ENCODE measurements at regions not wholly inside any gene's neighbourhood (a gene's known extent, or its start where the extent isn't known, plus 50 kb on each side); places are given as distances from the start of the nearest gene placed in this dataset.

GRCh38 chr11:109858152-109858551 is 235.0 kb upstream of the ZC3H12C start:
- no peaks in the 10 kb centered on the region for H3F3A ChIP-seq (replicated peaks; ENCODE audit: insufficient read depth)
- CTCF ChIA-PET = no interaction called here
- H2AFZ ChIP-seq (ENCODE audit: low read depth) = no peak overlapping the region
- no peak overlapping the region for H3K4me3 ChIP-seq (ENCODE audit: low read depth in 2 of 2, low read length in 1 of 2)
- H3K9ac ChIP-seq = no peak overlapping the region
- POLR2A ChIA-PET = no interaction called here
- no peaks in the 10 kb centered on the region for H4K20me1 ChIP-seq (ENCODE audit: insufficient read depth)
- 79% methylated on average over 4 of the region's 4 CpGs for WGBS (ENCODE audit: low lambda C conversion rate)
- H3K4me1 ChIP-seq (ENCODE audit: control insufficient read depth in 1 of 2, insufficient read depth in 2 of 2, low read depth in 1 of 2, low read length in 1 of 2) = no peaks in the 10 kb centered on the region
- H3K9me2 ChIP-seq = no peaks in the 10 kb centered on the region
- H3K79me2 ChIP-seq (ENCODE audit: insufficient read depth) = no peaks in the 10 kb centered on the region
- no peak overlapping the region for H3K27ac ChIP-seq (ENCODE audit: low read depth in 2 of 2, low read length in 1 of 2)
- no peak for DNase-seq
- H3K36me3 ChIP-seq (replicated peaks in 1 of 2; ENCODE audit: control insufficient read depth in 1 of 2, insufficient read depth in 2 of 2, low read length in 1 of 2) = no peaks in the 10 kb centered on the region
- H3K27me3 ChIP-seq (ENCODE audit: insufficient read depth) = no peaks in the 10 kb centered on the region
- no peak overlapping the region for H3K4me2 ChIP-seq
- TF ChIP-seq SIN3A (IDR thresholded peaks at IDR 0.05; ENCODE audit: borderline replicate concordance, low read depth, low read length) (no peak), GATA2 (CRISPR knock-in tag; IDR thresholded peaks at IDR 0.05) (no peak), MEF2A (IDR thresholded peaks at IDR 0.05; ENCODE audit: borderline replicate concordance, low read depth) (no peak), CHD2 (IDR thresholded peaks at IDR 0.05; ENCODE audit: low read length, partially characterized antibody) (no peak)
- H3K9me3 ChIP-seq = no peaks in the 10 kb centered on the region

- H3K4me3 ChIP-seq (ENCODE audit: low read depth in 2 of 2, low read length in 1 of 2) = no peak overlapping the region
- WGBS (ENCODE audit: low lambda C conversion rate) = 39% methylated on average over 4 of the region's 4 CpGs
- no peak overlapping the region for H3K4me2 ChIP-seq
- H3F3A ChIP-seq (replicated peaks; ENCODE audit: insufficient read depth) = no peaks in the 10 kb centered on the region
- ChIA-PET POLR2A (no interaction called here), CTCF (no interaction called here)
- H3K36me3 ChIP-seq (replicated peaks in 1 of 2; ENCODE audit: control insufficient read depth in 1 of 2, insufficient read depth in 2 of 2, low read length in 1 of 2) = no peaks in the 10 kb centered on the region
- H2AFZ ChIP-seq (ENCODE audit: low read depth) = no peak overlapping the region
- peak overlapping the region in 1 of 2 experiments; percentile 13; a peak in 2 of 4 replicates for H3K27ac ChIP-seq (ENCODE audit: low read depth in 2 of 2, low read length in 1 of 2)
- no peaks in the 10 kb centered on the region for H3K9me2 ChIP-seq
- DNase-seq = no peak
- H4K20me1 ChIP-seq (ENCODE audit: insufficient read depth) = no peaks in the 10 kb centered on the region
- H3K4me1 ChIP-seq (ENCODE audit: control insufficient read depth in 1 of 2, insufficient read depth in 2 of 2, low read depth in 1 of 2, low read length in 1 of 2) = peaks cover 0 to 5% of the 10 kb centered on the region in 2 experiments; a peak in 1 of 4 replicates
- TF ChIP-seq RXRA (IDR thresholded peaks at IDR 0.05; ENCODE audit: borderline replicate concordance, low read depth) = no peak
- no peak for TF ChIP-seq JUND (IDR thresholded peaks at IDR 0.05)
- peak; percentile 27; the same call in 1 of the 2 replicates for TF ChIP-seq FOSL2 (IDR thresholded peaks at IDR 0.05; ENCODE audit: borderline replicate concordance, low read depth)
- no peak for TF ChIP-seq IRF3 (IDR thresholded peaks at IDR 0.05; ENCODE audit: low read depth, low read length)
- 0 out of 2 replicates have a peak, but pooled peaks have one; percentile 27 for TF ChIP-seq PBX3 (IDR thresholded peaks at IDR 0.05)
- H3K27me3 ChIP-seq (ENCODE audit: insufficient read depth) = no peaks in the 10 kb centered on the region
- H3K79me2 ChIP-seq (ENCODE audit: insufficient read depth) = no peaks in the 10 kb centered on the region
- no peaks in the 10 kb centered on the region for H3K9me3 ChIP-seq
- H3K9ac ChIP-seq = no peak overlapping the region
These were observed 234.0 kb upstream of the ZC3H12C start for GRCh38 chr11:109859045-109859724.

GRCh38 chr11:109862835-109863234 is 230.4 kb upstream of the ZC3H12C start:
- Histone ChIP-seq H3K27me3 (ENCODE audit: insufficient read depth) (no peaks in the 10 kb centered on the region), H3F3A (replicated peaks; ENCODE audit: insufficient read depth) (no peaks in the 10 kb centered on the region), H3K27ac (ENCODE audit: low read depth in 2 of 2, low read length in 1 of 2) (no peak overlapping the region), H3K4me2 (no peak overlapping the region), H3K9me2 (no peaks in the 10 kb centered on the region), H3K79me2 (ENCODE audit: insufficient read depth) (no peaks in the 10 kb centered on the region), H3K36me3 (replicated peaks in 1 of 2; ENCODE audit: control insufficient read depth in 1 of 2, insufficient read depth in 2 of 2, low read length in 1 of 2) (no peaks in the 10 kb centered on the region), H4K20me1 (ENCODE audit: insufficient read depth) (no peaks in the 10 kb centered on the region), H3K4me1 (ENCODE audit: control insufficient read depth in 1 of 2, insufficient read depth in 2 of 2, low read depth in 1 of 2, low read length in 1 of 2) (peaks cover 0 to 11% of the 10 kb centered on the region in 2 experiments; a peak in 1 of 4 replicates), H3K9ac (no peak overlapping the region), H3K4me3 (ENCODE audit: low read depth in 2 of 2, low read length in 1 of 2) (no peak overlapping the region), H3K9me3 (no peaks in the 10 kb centered on the region), H2AFZ (ENCODE audit: low read depth) (no peak overlapping the region)
- ChIA-PET CTCF (interaction anchor here (1.6 kb wide), 1 partner anchor 1165 kb away, joined by 6 read pairs; no protein-coding TSS in a partner anchor), POLR2A (no interaction called here)
- DNase-seq = no peak
- WGBS (ENCODE audit: low lambda C conversion rate) = 53% methylated on average over 3 of the region's 3 CpGs
- TF ChIP-seq MEF2A (IDR thresholded peaks at IDR 0.05; ENCODE audit: borderline replicate concordance, low read depth) = no peak
- no peak for TF ChIP-seq USF1 (IDR thresholded peaks at IDR 0.05; ENCODE audit: borderline replicate concordance, low read depth)
- TF ChIP-seq GATA2 (CRISPR knock-in tag; IDR thresholded peaks at IDR 0.05) = no peak
- TF ChIP-seq REST (IDR thresholded peaks at IDR 0.05; ENCODE audit: low read depth, low read length) = no peak
- no peak for TF ChIP-seq TEAD4 (IDR thresholded peaks at IDR 0.05; ENCODE audit: borderline replicate concordance, insufficient read depth)
- TF ChIP-seq SMC3 (IDR thresholded peaks at IDR 0.05; ENCODE audit: low read depth, low read length) = no peak
- TF ChIP-seq RFX5 (IDR thresholded peaks at IDR 0.05; ENCODE audit: low read length) = no peak

Data from SK-N-SH (cell line).